Activated T-cell treated with anti-CD3 and anti-CD28 coated beads, Interleukin-2, amount 50 U/mL, for 24 hours (primary cell): ENCODE measurements at regions not wholly inside any gene's neighbourhood (a gene's known extent, or its start where the extent isn't known, plus 50 kb on each side); places are given as distances from the start of the nearest gene placed in this dataset.
"Not testable (repeated sequence)": the region's sequence is repeated elsewhere in the genome, so short reads cannot be mapped to it uniquely, and the experiment has no call there.

Experiments used
- DNase-seq: peaks from one replicate; pipeline ENCODE4 v3.0.0-alpha.2; 2020
- H3K27ac Mint-ChIP-seq: 2 replicates; pipeline ENCODE4 v1.8.0; 2020; ENCODE audit warnings: mild to moderate bottlenecking, mixed read lengths
- H3K27me3 Mint-ChIP-seq: 2 replicates; pipeline ENCODE4 v1.8.0; 2020; ENCODE audit warnings: mixed read lengths
- H3K36me3 Mint-ChIP-seq: 2 replicates; pipeline ENCODE4 v1.8.0; 2020; ENCODE audit warnings: low read depth, mixed read lengths
- H3K4me1 Mint-ChIP-seq: 2 replicates; pipeline ENCODE4 v1.8.0; 2020; ENCODE audit warnings: low read depth, mixed read lengths
- H3K4me3 Mint-ChIP-seq: 2 replicates; pipeline ENCODE4 v1.8.0; 2020; ENCODE audit warnings: mild to moderate bottlenecking, moderate library complexity, mixed read lengths
- H3K9me3 Mint-ChIP-seq: 2 replicates; pipeline ENCODE4 v1.8.0; 2020; ENCODE audit warnings: mixed read lengths

GRCh38 chr6:102911571-102911970 lies 1518.1 kb downstream of the GRIK2 start:
- no peak overlapping the region for H3K27ac Mint-ChIP-seq
- H3K9me3 Mint-ChIP-seq: peaks cover 12% of the 10 kb centered on the region
- no peak overlapping the region for H3K4me3 Mint-ChIP-seq
- H3K36me3 Mint-ChIP-seq: no peaks in the 10 kb centered on the region
- no peak for DNase-seq
- no peaks in the 10 kb centered on the region for H3K27me3 Mint-ChIP-seq
- H3K4me1 Mint-ChIP-seq: no peaks in the 10 kb centered on the region

- not testable (repeated sequence) for H3K27ac Mint-ChIP-seq, H3K4me3 Mint-ChIP-seq, H3K27me3 Mint-ChIP-seq, DNase-seq, H3K4me1 Mint-ChIP-seq, H3K36me3 Mint-ChIP-seq
- peaks cover 12% of the 10 kb centered on the region for H3K9me3 Mint-ChIP-seq
Observed at GRCh38 chr6:102910701-102911139, 1517.2 kb downstream of the GRIK2 start.

- H3K9me3 Mint-ChIP-seq: peaks cover 18% of the 10 kb centered on the region
- H3K27me3 Mint-ChIP-seq: no peaks in the 10 kb centered on the region
- no peak overlapping the region for H3K4me3 Mint-ChIP-seq
- no peak for DNase-seq
- no peak overlapping the region for H3K27ac Mint-ChIP-seq
- no peaks in the 10 kb centered on the region for H3K4me1 Mint-ChIP-seq
- no peaks in the 10 kb centered on the region for H3K36me3 Mint-ChIP-seq
Observed at GRCh38 chr6:102907181-102907580, 1513.7 kb downstream of the GRIK2 start.

- Mint-ChIP-seq H3K36me3 (no peaks in the 10 kb centered on the region), H3K27ac (no peak overlapping the region), H3K27me3 (no peaks in the 10 kb centered on the region), H3K4me1 (no peaks in the 10 kb centered on the region), H3K4me3 (no peak overlapping the region), H3K9me3 (peaks cover 10% of the 10 kb centered on the region)
- no peak for DNase-seq
Observed at GRCh38 chr6:102902471-102902870, 1509.0 kb downstream of the GRIK2 start.

GRCh38 chr6:102895683-102896082 lies 1502.2 kb downstream of the GRIK2 start:
- no peak for DNase-seq
- Mint-ChIP-seq H3K4me3 (no peak overlapping the region), H3K36me3 (no peaks in the 10 kb centered on the region), H3K9me3 (peaks cover 3% of the 10 kb centered on the region), H3K4me1 (no peaks in the 10 kb centered on the region), H3K27ac (no peak overlapping the region), H3K27me3 (no peaks in the 10 kb centered on the region)

GRCh38 chr6:102885165-102885564 lies 1491.7 kb downstream of the GRIK2 start:
- no peaks in the 10 kb centered on the region for H3K36me3 Mint-ChIP-seq
- no peak for DNase-seq
- H3K9me3 Mint-ChIP-seq: peaks cover 3% of the 10 kb centered on the region
- H3K27ac Mint-ChIP-seq: no peak overlapping the region
- H3K27me3 Mint-ChIP-seq: no peaks in the 10 kb centered on the region
- no peak overlapping the region for H3K4me3 Mint-ChIP-seq
- no peaks in the 10 kb centered on the region for H3K4me1 Mint-ChIP-seq

GRCh38 chr6:102853249-102853955 lies 1459.9 kb downstream of the GRIK2 start:
- no peaks in the 10 kb centered on the region for H3K27me3 Mint-ChIP-seq
- DNase-seq: no peak
- H3K9me3 Mint-ChIP-seq: no peaks in the 10 kb centered on the region
- H3K4me3 Mint-ChIP-seq: no peak overlapping the region
- no peaks in the 10 kb centered on the region for H3K4me1 Mint-ChIP-seq
- H3K27ac Mint-ChIP-seq: no peak overlapping the region
- H3K36me3 Mint-ChIP-seq: no peaks in the 10 kb centered on the region

- no peaks in the 10 kb centered on the region for H3K36me3 Mint-ChIP-seq
- no peak overlapping the region for H3K27ac Mint-ChIP-seq
- no peaks in the 10 kb centered on the region for H3K27me3 Mint-ChIP-seq
- DNase-seq: no peak
- no peak overlapping the region for H3K4me3 Mint-ChIP-seq
- peaks cover 2% of the 10 kb centered on the region for H3K9me3 Mint-ChIP-seq
- H3K4me1 Mint-ChIP-seq: no peaks in the 10 kb centered on the region
Observed at GRCh38 chr6:102848796-102849195, 1455.3 kb downstream of the GRIK2 start.

GRCh38 chr6:102848210-102848609 lies 1454.7 kb downstream of the GRIK2 start:
- H3K27me3 Mint-ChIP-seq: no peaks in the 10 kb centered on the region
- no peaks in the 10 kb centered on the region for H3K4me1 Mint-ChIP-seq
- no peak for DNase-seq
- no peak overlapping the region for H3K27ac Mint-ChIP-seq
- H3K36me3 Mint-ChIP-seq: no peaks in the 10 kb centered on the region
- H3K9me3 Mint-ChIP-seq: peaks cover 2% of the 10 kb centered on the region
- no peak overlapping the region for H3K4me3 Mint-ChIP-seq

- Mint-ChIP-seq H3K4me1 (no peaks in the 10 kb centered on the region), H3K36me3 (no peaks in the 10 kb centered on the region), H3K27me3 (no peaks in the 10 kb centered on the region), H3K27ac (no peak overlapping the region), H3K4me3 (no peak overlapping the region), H3K9me3 (no peaks in the 10 kb centered on the region)
- DNase-seq: no peak
Observed at GRCh38 chr6:102841060-102841459, 1447.6 kb downstream of the GRIK2 start.

- H3K9me3 Mint-ChIP-seq: peaks cover 9% of the 10 kb centered on the region
- no peak overlapping the region for H3K4me3 Mint-ChIP-seq
- no peaks in the 10 kb centered on the region for H3K36me3 Mint-ChIP-seq
- H3K4me1 Mint-ChIP-seq: no peaks in the 10 kb centered on the region
- no peak overlapping the region for H3K27ac Mint-ChIP-seq
- no peak for DNase-seq
- no peaks in the 10 kb centered on the region for H3K27me3 Mint-ChIP-seq
Observed at GRCh38 chr6:102832021-102832420, 1438.5 kb downstream of the GRIK2 start.

- Mint-ChIP-seq H3K27me3 (no peaks in the 10 kb centered on the region), H3K4me3 (no peak overlapping the region), H3K36me3 (no peaks in the 10 kb centered on the region), H3K27ac (no peak overlapping the region), H3K9me3 (peaks cover 3% of the 10 kb centered on the region), H3K4me1 (no peaks in the 10 kb centered on the region)
- DNase-seq: no peak
Observed at GRCh38 chr6:102820098-102820497, 1426.6 kb downstream of the GRIK2 start.

GRCh38 chr6:102815207-102815606 lies 1421.7 kb downstream of the GRIK2 start:
- no peak overlapping the region for H3K4me3 Mint-ChIP-seq
- H3K27ac Mint-ChIP-seq: no peak overlapping the region
- H3K9me3 Mint-ChIP-seq: peaks cover 3% of the 10 kb centered on the region
- H3K4me1 Mint-ChIP-seq: no peaks in the 10 kb centered on the region
- no peak for DNase-seq
- H3K36me3 Mint-ChIP-seq: no peaks in the 10 kb centered on the region
- no peaks in the 10 kb centered on the region for H3K27me3 Mint-ChIP-seq

GRCh38 chr6:102813489-102814275 lies 1420.2 kb downstream of the GRIK2 start:
- Mint-ChIP-seq H3K4me3 (no peak overlapping the region), H3K27me3 (no peaks in the 10 kb centered on the region), H3K9me3 (peaks cover 3% of the 10 kb centered on the region), H3K4me1 (no peaks in the 10 kb centered on the region), H3K36me3 (no peaks in the 10 kb centered on the region), H3K27ac (no peak overlapping the region)
- DNase-seq: no peak

- H3K27ac Mint-ChIP-seq: no peak overlapping the region
- peaks cover 5% of the 10 kb centered on the region for H3K9me3 Mint-ChIP-seq
Observed at GRCh38 chr6:102812242-102812641, 1418.7 kb downstream of the GRIK2 start.

More at GRCh38 chr6:102812242-102812641, 1418.7 kb downstream of the GRIK2 start:
- no peak for DNase-seq
- no peak overlapping the region for H3K4me3 Mint-ChIP-seq
- no peaks in the 10 kb centered on the region for H3K36me3 Mint-ChIP-seq
- no peaks in the 10 kb centered on the region for H3K4me1 Mint-ChIP-seq
- H3K27me3 Mint-ChIP-seq: no peaks in the 10 kb centered on the region
